Endothelial cell of umbilical vein (primary cell): ENCODE measurements at regions not wholly inside any gene's neighbourhood (a gene's known extent, or its start where the extent isn't known, plus 50 kb on each side); places are given as distances from the start of the nearest gene placed in this dataset.

ENCODE experiments used
- BruUV-seq: library from RNA; stranded (reverse); fragments of 400-500 nt; replicated peaks from 2 replicates; lab custom pipeline; 2021; lab: Mats Ljungman, UMichigan
- CTCF ChIA-PET: fragments of 300-600, 350-600 bp; sonication (Branson Sonifier 250); formaldehyde crosslinking; loops from one replicate; lab custom pipeline; 2021; ENCODE audit warnings: antibody characterized with exemption, inconsistent platforms; lab: Charles Lee
- POLR2A ChIA-PET: fragments of 300-600, 350-600 bp; sonication (Branson Sonifier 250); formaldehyde crosslinking; loops from one replicate; lab custom pipeline; 2021; ENCODE audit warnings: antibody characterized with exemption, inconsistent platforms; lab: Charles Lee
- DNase-seq: peaks from one replicate; pipeline ENCODE4 v3.0.0-alpha.2; 2011; ENCODE audit warnings: low read depth, low spot score
- FAIRE-seq: peaks from 2 replicates; lab custom pipeline; 2011; peaks lifted over from hg19 to GRCh38; lab: Jason Lieb, UNC
- H2AFZ ChIP-seq: 2 replicates; pipeline ENCODE4 v1.6.0; 2012; ENCODE audit warnings: low read depth, low read length, control low read depth, inconsistent platforms
- H3K27ac ChIP-seq: 2 replicates; pipeline ENCODE4 v1.5.1; 2011; ENCODE audit warnings: low read depth, mild to moderate bottlenecking, control low read depth, low read length, moderate library complexity; ENCODE audit not compliant: insufficient read depth
- H3K27me3 ChIP-seq, 2 experiments: 2 replicates each; pipeline versions ENCODE4 v1.6.0 to v1.6.1; 2011; ENCODE audit warnings: low read length in 2 of 2, mixed read lengths in 1 of 2; ENCODE audit not compliant: control insufficient read depth in 2 of 2, insufficient read depth in 2 of 2
- H3K36me3 ChIP-seq, 2 experiments: 2 replicates in 1 of 2; 3 replicates in 1 of 2; pipeline ENCODE4 v1.5.1; 2011; ENCODE audit warnings: low read length in 2 of 2, mild to moderate bottlenecking in 1 of 2, moderate library complexity in 1 of 2; ENCODE audit not compliant: control insufficient read depth in 2 of 2, insufficient read depth in 2 of 2; ENCODE audit errors: extremely low read depth in 1 of 2
- H3K4me1 ChIP-seq: 3 replicates; pipeline ENCODE4 v1.5.1; 2011; ENCODE audit warnings: mild to moderate bottlenecking, low read length; ENCODE audit not compliant: control insufficient read depth, insufficient read depth; ENCODE audit errors: extremely low read depth
- H3K4me2 ChIP-seq: 2 replicates; pipeline ENCODE4 v1.6.1; 2011; ENCODE audit warnings: low read length, control low read depth, mixed read lengths; ENCODE audit not compliant: insufficient read depth
- H3K4me3 ChIP-seq, 3 experiments: fragments of 200-600 bp in 1 of 3; sonication (generic), shearing (Covaris generic) in 1 of 3; replicated peaks in 1 of 3; 2 replicates each; pipeline ENCODE4 v1.5.1; 2011 to 2016; ENCODE audit warnings: control low read depth in 3 of 3, low read length in 3 of 3, mild to moderate bottlenecking in 2 of 3, inconsistent platforms in 1 of 3, low read depth in 1 of 3, moderate library complexity in 1 of 3; ENCODE audit not compliant: insufficient read depth in 1 of 3
- H3K79me2 ChIP-seq: 2 replicates; pipeline ENCODE4 v1.6.0; 2012; ENCODE audit warnings: low read length, inconsistent platforms; ENCODE audit not compliant: control insufficient read depth, insufficient read depth
- H3K9ac ChIP-seq: replicated peaks from 2 replicates; pipeline ENCODE3; 2011; ENCODE audit warnings: low read length, control low read depth; ENCODE audit not compliant: insufficient read depth; ENCODE audit errors: extremely low read depth
- H3K9me1 ChIP-seq: replicated peaks from 3 replicates; pipeline ENCODE4 v1.6.0; 2011; ENCODE audit warnings: mild to moderate bottlenecking, low read length; ENCODE audit not compliant: control insufficient read depth, insufficient read depth; ENCODE audit errors: extremely low read depth
- H3K9me3 ChIP-seq: replicated peaks from 2 replicates; pipeline ENCODE4 v1.5.1; 2012; ENCODE audit warnings: low read length, inconsistent platforms; ENCODE audit not compliant: control insufficient read depth, insufficient read depth
- H4K20me1 ChIP-seq: replicated peaks from 2 replicates; pipeline ENCODE3; 2011; ENCODE audit warnings: mild to moderate bottlenecking, low read length; ENCODE audit not compliant: control insufficient read depth, insufficient read depth; ENCODE audit errors: extremely low read depth
- CTCF ChIP-seq, 2 donors: IDR thresholded peaks; 1 replicate in 1 of 2; 2 replicates in 1 of 2; pipeline ENCODE4 v1.5.1; 2011; ENCODE audit warnings: low read length in 2 of 2, mild to moderate bottlenecking in 2 of 2, moderate library complexity in 2 of 2, control low read depth in 1 of 2, inconsistent platforms in 1 of 2, low read depth in 1 of 2; ENCODE audit not compliant: insufficient read depth in 1 of 2; ENCODE audit errors: extremely low read depth in 1 of 2
- EZH2 ChIP-seq: IDR thresholded peaks from 2 replicates; pipeline ENCODE4 v1.6.1; 2012; ENCODE audit warnings: borderline replicate concordance, low read depth, mild to moderate bottlenecking, moderate library complexity, low read length, inconsistent platforms; ENCODE audit not compliant: severe bottlenecking
- FOS ChIP-seq: IDR thresholded peaks from 2 replicates; pipeline ENCODE4 v1.6.1; 2011; ENCODE audit warnings: mild to moderate bottlenecking, low read length, moderate library complexity, borderline replicate concordance; ENCODE audit not compliant: insufficient read depth
- GATA2 ChIP-seq: IDR thresholded peaks from 2 replicates; pipeline ENCODE4 v1.7.0; 2011; ENCODE audit warnings: low read depth, mild to moderate bottlenecking, moderate library complexity, mixed read lengths, low read length; ENCODE audit not compliant: insufficient read length, insufficient read depth
- JUN ChIP-seq: IDR thresholded peaks from 2 replicates; pipeline ENCODE4 v1.6.1; 2011; ENCODE audit warnings: borderline replicate concordance, low read depth; ENCODE audit not compliant: insufficient read length, insufficient read depth
- MAX ChIP-seq: IDR thresholded peaks from 2 replicates; pipeline ENCODE4 v1.6.1; 2011; ENCODE audit not compliant: insufficient read depth, insufficient read length
- MYC ChIP-seq: IDR thresholded peaks from one replicate; pipeline ENCODE4 v1.6.1; 2011; ENCODE audit warnings: mild to moderate bottlenecking, low read depth, low read length
- POLR2A ChIP-seq: IDR thresholded peaks from 2 replicates; pipeline ENCODE4 v1.6.1; 2012; ENCODE audit warnings: low read depth, mild to moderate bottlenecking, control low read depth, low read length
- POLR2AphosphoS5 ChIP-seq: IDR thresholded peaks from 2 replicates; pipeline ENCODE4 v1.6.1; 2012; ENCODE audit warnings: low read depth, mild to moderate bottlenecking, control low read depth, low read length, moderate library complexity; ENCODE audit not compliant: insufficient read depth
- dilution Hi-C: fragments of 300-500 bp; cut with MboI; formaldehyde crosslinking; loops from one replicate; pipeline ENCODE4 v1.15.0; 2019; ENCODE audit warnings: low sequenced_read_pairs; ENCODE audit not compliant: extremely low pct_ligation_motif_present
- intact Hi-C: fragments of 100-400 bp; cut with micrococcal nuclease; formaldehyde crosslinking; loops from one replicate; pipeline ENCODE4 v1.10.0; 2022

DNA sequence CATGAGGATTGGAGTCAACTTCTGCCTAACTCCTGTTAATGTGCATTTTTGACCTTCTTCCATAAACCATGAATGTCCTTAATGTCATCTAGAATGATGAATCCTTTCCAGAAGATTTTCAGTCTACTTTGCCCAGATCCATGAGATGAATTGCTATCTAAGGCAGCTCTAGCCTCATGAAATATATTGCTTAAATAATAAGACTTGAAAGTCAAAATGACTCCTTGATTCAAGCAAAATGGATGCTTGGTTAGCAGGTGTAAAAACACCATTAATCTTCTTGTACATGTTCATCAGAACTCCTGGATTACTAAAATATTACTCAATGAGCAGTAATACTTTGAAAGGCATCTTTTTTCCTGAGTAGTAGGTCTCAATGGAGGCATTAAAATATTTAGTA is 238.5 kb upstream of the ZC3H12C start:
- Histone ChIP-seq H3K4me3 (no peak overlapping the region), H4K20me1 (no peaks in the 10 kb centered on the region), H3K9me3 (no peaks in the 10 kb centered on the region), H3K36me3 (no peaks in the 10 kb centered on the region), H3K9me1 (no peaks in the 10 kb centered on the region), H3K27ac (no peak overlapping the region), H3K4me2 (no peak overlapping the region), H3K79me2 (no peaks in the 10 kb centered on the region), H3K27me3 (no peaks in the 10 kb centered on the region), H3K9ac (no peak overlapping the region), H3K4me1 (peaks cover 5% of the 10 kb centered on the region), H2AFZ (no peak overlapping the region)
- no peak for TF ChIP-seq FOS
- no peak for TF ChIP-seq POLR2A
- TF ChIP-seq GATA2 = no peak
- TF ChIP-seq MAX = no peak
- no peak for TF ChIP-seq JUN
- TF ChIP-seq EZH2 = no peak
- TF ChIP-seq MYC = no peak
- TF ChIP-seq POLR2AphosphoS5 = no peak
- no peak for TF ChIP-seq CTCF (IDR thresholded peaks at IDR 0.05; ENCODE audit: extremely low read depth in 1 of 2, insufficient read depth in 1 of 2, low read depth in 1 of 2, low read length in 2 of 2)
- POLR2A ChIA-PET = no interaction called here
- CTCF ChIA-PET = interaction anchor here (1.0 to 4.3 kb wide), 5 partner anchors 60 to 86 kb away, joined by 3 to 80 read pairs (median 6); no protein-coding TSS in a partner anchor
- no peak for DNase-seq
- BruUV-seq = no TSS peak
- dilution Hi-C loops = no loop called here
- intact Hi-C loops = no loop called here
- no peak for FAIRE-seq
